Liver (tissue), 8 donors: ENCODE measurements at regions not wholly inside any gene's neighbourhood (a gene's known extent, or its start where the extent isn't known, plus 50 kb on each side); places are given as distances from the start of the nearest gene placed in this dataset.

Experiments used
- DNase-seq: peaks from one replicate; pipeline ENCODE4 v3.0.0-alpha.2; 2017; ENCODE audit warnings: low spot score
- H3K27ac ChIP-seq, 2 donors: one replicate each; pipeline ENCODE4 v1.7.0; 2013; ENCODE audit warnings: inconsistent platforms in 2 of 2, low read length in 2 of 2, control low read depth in 1 of 2, low read depth in 1 of 2, mild to moderate bottlenecking in 1 of 2
- H3K27me3 ChIP-seq, 4 donors: one replicate each; pipeline versions ENCODE4 v1.6.1 to v1.7.0; 2013; ENCODE audit warnings: low read length in 3 of 4, inconsistent platforms in 1 of 4, mild to moderate bottlenecking in 1 of 4, moderate library complexity in 1 of 4; ENCODE audit not compliant: control insufficient read depth in 4 of 4, insufficient read depth in 4 of 4
- H3K36me3 ChIP-seq, 4 donors: one replicate each; pipeline versions ENCODE4 v1.6.1 to v1.7.0; 2013; ENCODE audit warnings: low read length in 3 of 4, mild to moderate bottlenecking in 3 of 4, low read depth in 1 of 4, moderate library complexity in 1 of 4; ENCODE audit not compliant: control insufficient read depth in 4 of 4, insufficient read depth in 3 of 4
- H3K4me1 ChIP-seq, 4 donors: one replicate each; pipeline versions ENCODE4 v1.6.1 to v1.7.0; 2013; ENCODE audit warnings: low read length in 3 of 4, mild to moderate bottlenecking in 3 of 4, moderate library complexity in 1 of 4; ENCODE audit not compliant: control insufficient read depth in 4 of 4, insufficient read depth in 4 of 4
- H3K4me3 ChIP-seq, 3 donors: one replicate each; pipeline versions ENCODE4 v1.6.1 to v1.7.0; 2013; ENCODE audit warnings: low read length in 3 of 3, control low read depth in 1 of 3, low read depth in 1 of 3, mild to moderate bottlenecking in 1 of 3
- H3K9ac ChIP-seq, 2 donors: one replicate each; pipeline ENCODE4 v1.7.0; 2013; ENCODE audit warnings: low read length in 2 of 2, mild to moderate bottlenecking in 2 of 2, moderate library complexity in 2 of 2, control low read depth in 1 of 2, low read depth in 1 of 2
- H3K9me3 ChIP-seq, 4 donors: one replicate each; pipeline versions ENCODE4 v1.6.1 to v1.7.0; 2013; ENCODE audit warnings: low read length in 3 of 4; ENCODE audit not compliant: control insufficient read depth in 4 of 4
- FOXA1 ChIP-seq: IDR thresholded peaks from 2 replicates; pipeline ENCODE4 v1.6.1; 2016; ENCODE audit warnings: antibody characterized with exemption
- FOXA2 ChIP-seq: IDR thresholded peaks from 2 replicates; pipeline ENCODE4 v1.6.1; 2016; ENCODE audit warnings: antibody characterized with exemption
- GABPA ChIP-seq, 2 donors: IDR thresholded peaks in 1 of 2; conservative IDR thresholded peaks in 1 of 2; 2 replicates each; pipeline ENCODE4 v1.6.1; 2016; ENCODE audit warnings: antibody characterized with exemption in 2 of 2, mild to moderate bottlenecking in 1 of 2, moderate library complexity in 1 of 2
- HNF4A ChIP-seq, 2 donors: conservative IDR thresholded peaks; 2 replicates each; pipeline ENCODE4 v1.6.1; 2016; ENCODE audit warnings: antibody characterized with exemption in 2 of 2, mild to moderate bottlenecking in 2 of 2
- HNF4G ChIP-seq: IDR thresholded peaks from 2 replicates; pipeline ENCODE4 v1.6.1; 2016; ENCODE audit warnings: antibody characterized with exemption
- JUND ChIP-seq, 2 donors: IDR thresholded peaks; 2 replicates each; pipeline ENCODE4 v1.6.1; 2016; ENCODE audit warnings: antibody characterized with exemption in 2 of 2
- NR2F2 ChIP-seq: IDR thresholded peaks from 2 replicates; pipeline ENCODE4 v1.6.1; 2016; ENCODE audit warnings: antibody characterized with exemption
- RAD21 ChIP-seq, 2 donors: IDR thresholded peaks; 2 replicates each; pipeline ENCODE4 v1.6.1; 2016; ENCODE audit warnings: antibody characterized with exemption in 2 of 2, mild to moderate bottlenecking in 2 of 2
- RXRA ChIP-seq, 2 donors: IDR thresholded peaks; 2 replicates each; pipeline ENCODE4 v1.6.1; 2017 to 2018; ENCODE audit warnings: antibody characterized with exemption in 2 of 2, mild to moderate bottlenecking in 1 of 2
- SP1 ChIP-seq: IDR thresholded peaks from 2 replicates; pipeline ENCODE4 v1.6.1; 2018; ENCODE audit warnings: antibody characterized with exemption, mild to moderate bottlenecking
- TAF1 ChIP-seq: conservative IDR thresholded peaks from 2 replicates; pipeline ENCODE4 v1.6.1; 2016; ENCODE audit warnings: antibody characterized with exemption, mild to moderate bottlenecking
- YY1 ChIP-seq: IDR thresholded peaks from 2 replicates; pipeline ENCODE4 v1.6.1; 2016; ENCODE audit warnings: antibody characterized with exemption, mild to moderate bottlenecking
- WGBS: extraction: QIAGEN DNeasy Blood & Tissue Kit; methylation state at CpG from one replicate; pipeline ENCODE4 v1.1.7; 2013; 5-methylcytosine and 5-hydroxymethylcytosine counted together
- TF ChIP-seq, protein P1 (sequence below): IDR thresholded peaks from 2 replicates; pipeline ENCODE4 v1.6.1; 2016; ENCODE audit warnings: antibody characterized with exemption
- TF ChIP-seq, protein P2 (sequence below): IDR thresholded peaks from 2 replicates; pipeline ENCODE4 v1.6.1; 2016; ENCODE audit warnings: antibody characterized with exemption
- TF ChIP-seq, protein P3 (sequence below): IDR thresholded peaks from 2 replicates; pipeline ENCODE4 v1.6.1; 2016; ENCODE audit warnings: antibody characterized with exemption, mild to moderate bottlenecking
- TF ChIP-seq, protein P4 (sequence below): fragments of 150-350 bp; IDR thresholded peaks from 2 replicates; pipeline ENCODE4 v1.5.1; 2017; ENCODE audit warnings: improper control_type of control experiment, low read depth, low read length; ENCODE audit not compliant: missing input control
- donor health status: healthy.
- donor health status: healthy.
- donor health status: healthy.
- donor health status: healthy.
- donor health status: healthy.

DNA sequence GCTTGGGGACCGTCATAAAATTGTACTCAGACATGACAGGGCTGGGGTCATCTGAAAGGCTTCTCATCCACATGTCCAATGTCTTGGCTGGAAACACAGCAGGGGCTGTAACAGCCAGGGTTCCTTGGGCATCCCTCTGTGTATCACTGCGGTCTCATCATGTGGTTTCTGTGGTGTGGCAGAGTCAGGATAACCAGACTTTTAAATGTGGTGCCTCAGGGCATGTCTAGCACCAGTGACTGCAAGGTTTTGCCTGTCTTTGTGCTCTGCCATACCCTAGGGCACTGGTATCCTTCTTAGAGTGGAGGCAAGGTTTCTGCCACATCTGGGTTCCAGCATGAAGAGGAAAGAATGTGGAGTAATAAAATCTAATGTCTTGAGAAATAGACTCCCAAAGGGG lies 124.2 kb downstream of the PLEKHG1 start:
- 93% methylated on average over 2 of the region's 2 CpGs for WGBS
- H3K36me3 ChIP-seq: no peaks in the 10 kb centered on the region
- no peak overlapping the region for H3K4me3 ChIP-seq
- no peak overlapping the region for H3K9ac ChIP-seq
- DNase-seq: no peak
- TF ChIP-seq, protein P1, sequence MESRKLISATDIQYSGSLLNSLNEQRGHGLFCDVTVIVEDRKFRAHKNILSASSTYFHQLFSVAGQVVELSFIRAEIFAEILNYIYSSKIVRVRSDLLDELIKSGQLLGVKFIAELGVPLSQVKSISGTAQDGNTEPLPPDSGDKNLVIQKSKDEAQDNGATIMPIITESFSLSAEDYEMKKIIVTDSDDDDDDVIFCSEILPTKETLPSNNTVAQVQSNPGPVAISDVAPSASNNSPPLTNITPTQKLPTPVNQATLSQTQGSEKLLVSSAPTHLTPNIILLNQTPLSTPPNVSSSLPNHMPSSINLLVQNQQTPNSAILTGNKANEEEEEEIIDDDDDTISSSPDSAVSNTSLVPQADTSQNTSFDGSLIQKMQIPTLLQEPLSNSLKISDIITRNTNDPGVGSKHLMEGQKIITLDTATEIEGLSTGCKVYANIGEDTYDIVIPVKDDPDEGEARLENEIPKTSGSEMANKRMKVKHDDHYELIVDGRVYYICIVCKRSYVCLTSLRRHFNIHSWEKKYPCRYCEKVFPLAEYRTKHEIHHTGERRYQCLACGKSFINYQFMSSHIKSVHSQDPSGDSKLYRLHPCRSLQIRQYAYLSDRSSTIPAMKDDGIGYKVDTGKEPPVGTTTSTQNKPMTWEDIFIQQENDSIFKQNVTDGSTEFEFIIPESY: no peak
- TF ChIP-seq NR2F2 (no peak), FOXA1 (no peak), JUND (IDR thresholded peaks at IDR 0.05) (no peak), RXRA (IDR thresholded peaks at IDR 0.05) (no peak), SP1 (no peak)
- TF ChIP-seq, protein P2, sequence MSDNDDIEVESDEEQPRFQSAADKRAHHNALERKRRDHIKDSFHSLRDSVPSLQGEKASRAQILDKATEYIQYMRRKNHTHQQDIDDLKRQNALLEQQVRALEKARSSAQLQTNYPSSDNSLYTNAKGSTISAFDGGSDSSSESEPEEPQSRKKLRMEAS: no peak
- TF ChIP-seq, protein P3, sequence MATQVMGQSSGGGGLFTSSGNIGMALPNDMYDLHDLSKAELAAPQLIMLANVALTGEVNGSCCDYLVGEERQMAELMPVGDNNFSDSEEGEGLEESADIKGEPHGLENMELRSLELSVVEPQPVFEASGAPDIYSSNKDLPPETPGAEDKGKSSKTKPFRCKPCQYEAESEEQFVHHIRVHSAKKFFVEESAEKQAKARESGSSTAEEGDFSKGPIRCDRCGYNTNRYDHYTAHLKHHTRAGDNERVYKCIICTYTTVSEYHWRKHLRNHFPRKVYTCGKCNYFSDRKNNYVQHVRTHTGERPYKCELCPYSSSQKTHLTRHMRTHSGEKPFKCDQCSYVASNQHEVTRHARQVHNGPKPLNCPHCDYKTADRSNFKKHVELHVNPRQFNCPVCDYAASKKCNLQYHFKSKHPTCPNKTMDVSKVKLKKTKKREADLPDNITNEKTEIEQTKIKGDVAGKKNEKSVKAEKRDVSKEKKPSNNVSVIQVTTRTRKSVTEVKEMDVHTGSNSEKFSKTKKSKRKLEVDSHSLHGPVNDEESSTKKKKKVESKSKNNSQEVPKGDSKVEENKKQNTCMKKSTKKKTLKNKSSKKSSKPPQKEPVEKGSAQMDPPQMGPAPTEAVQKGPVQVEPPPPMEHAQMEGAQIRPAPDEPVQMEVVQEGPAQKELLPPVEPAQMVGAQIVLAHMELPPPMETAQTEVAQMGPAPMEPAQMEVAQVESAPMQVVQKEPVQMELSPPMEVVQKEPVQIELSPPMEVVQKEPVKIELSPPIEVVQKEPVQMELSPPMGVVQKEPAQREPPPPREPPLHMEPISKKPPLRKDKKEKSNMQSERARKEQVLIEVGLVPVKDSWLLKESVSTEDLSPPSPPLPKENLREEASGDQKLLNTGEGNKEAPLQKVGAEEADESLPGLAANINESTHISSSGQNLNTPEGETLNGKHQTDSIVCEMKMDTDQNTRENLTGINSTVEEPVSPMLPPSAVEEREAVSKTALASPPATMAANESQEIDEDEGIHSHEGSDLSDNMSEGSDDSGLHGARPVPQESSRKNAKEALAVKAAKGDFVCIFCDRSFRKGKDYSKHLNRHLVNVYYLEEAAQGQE: no peak
- H3K4me1 ChIP-seq: peaks cover 0 to 4% (median 0%) of the 10 kb centered on the region in 4 donors
- no peaks in the 10 kb centered on the region for H3K9me3 ChIP-seq
- H3K27ac ChIP-seq: no peak overlapping the region
- no peaks in the 10 kb centered on the region for H3K27me3 ChIP-seq

DNA sequence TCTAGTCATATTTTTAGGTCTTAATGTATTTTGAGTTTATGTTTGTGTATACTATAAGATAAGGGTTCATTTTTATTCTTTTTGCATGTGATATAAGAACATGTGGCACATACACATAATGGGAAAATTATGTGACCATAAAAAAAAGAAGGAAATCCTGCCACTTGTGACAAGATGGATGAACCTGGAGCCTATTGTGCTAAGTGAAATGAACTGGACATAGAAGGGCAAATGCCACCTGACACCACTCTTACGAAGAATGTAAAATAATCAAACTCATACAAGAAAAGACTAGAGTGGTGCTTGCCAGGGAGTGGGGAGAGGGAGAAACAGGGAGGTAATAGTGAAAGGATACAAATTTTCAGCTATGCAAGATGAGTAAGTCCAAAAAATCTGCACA lies 126.1 kb downstream of the PLEKHG1 start:
- Histone ChIP-seq H3K27ac (no peak overlapping the region), H3K27me3 (no peaks in the 10 kb centered on the region), H3K4me1 (peaks cover 0 to 4% (median 0%) of the 10 kb centered on the region in 4 donors), H3K9ac (no peak overlapping the region), H3K36me3 (no peaks in the 10 kb centered on the region), H3K9me3 (no peaks in the 10 kb centered on the region), H3K4me3 (no peak overlapping the region)
- no peak for TF ChIP-seq JUND (IDR thresholded peaks at IDR 0.05)
- TF ChIP-seq FOXA1: no peak
- TF ChIP-seq SP1: no peak
- TF ChIP-seq, protein P2: no peak
- TF ChIP-seq RAD21 (IDR thresholded peaks at IDR 0.05): no peak
- TF ChIP-seq HNF4A (conservative IDR thresholded peaks at IDR 0.05): no peak
- TF ChIP-seq HNF4G: no peak
- TF ChIP-seq, protein P3: no peak
- no peak for TF ChIP-seq GABPA (IDR thresholded peaks at IDR 0.05 in 1 of 2, conservative IDR thresholded peaks at IDR 0.05 in 1 of 2)
- no peak for TF ChIP-seq RXRA (IDR thresholded peaks at IDR 0.05)
- no peak for TF ChIP-seq YY1
- TF ChIP-seq FOXA2: no peak
- TF ChIP-seq, protein P1: no peak
- TF ChIP-seq TAF1: no peak
- no peak for TF ChIP-seq NR2F2
- TF ChIP-seq, protein P4, sequence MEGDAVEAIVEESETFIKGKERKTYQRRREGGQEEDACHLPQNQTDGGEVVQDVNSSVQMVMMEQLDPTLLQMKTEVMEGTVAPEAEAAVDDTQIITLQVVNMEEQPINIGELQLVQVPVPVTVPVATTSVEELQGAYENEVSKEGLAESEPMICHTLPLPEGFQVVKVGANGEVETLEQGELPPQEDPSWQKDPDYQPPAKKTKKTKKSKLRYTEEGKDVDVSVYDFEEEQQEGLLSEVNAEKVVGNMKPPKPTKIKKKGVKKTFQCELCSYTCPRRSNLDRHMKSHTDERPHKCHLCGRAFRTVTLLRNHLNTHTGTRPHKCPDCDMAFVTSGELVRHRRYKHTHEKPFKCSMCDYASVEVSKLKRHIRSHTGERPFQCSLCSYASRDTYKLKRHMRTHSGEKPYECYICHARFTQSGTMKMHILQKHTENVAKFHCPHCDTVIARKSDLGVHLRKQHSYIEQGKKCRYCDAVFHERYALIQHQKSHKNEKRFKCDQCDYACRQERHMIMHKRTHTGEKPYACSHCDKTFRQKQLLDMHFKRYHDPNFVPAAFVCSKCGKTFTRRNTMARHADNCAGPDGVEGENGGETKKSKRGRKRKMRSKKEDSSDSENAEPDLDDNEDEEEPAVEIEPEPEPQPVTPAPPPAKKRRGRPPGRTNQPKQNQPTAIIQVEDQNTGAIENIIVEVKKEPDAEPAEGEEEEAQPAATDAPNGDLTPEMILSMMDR: no peak
- DNase-seq: no peak
- 85% methylated on average over 1 of the region's 1 CpG for WGBS
